Pons (tissue), 1 donor: ENCODE measurements at regions not wholly inside any gene's neighbourhood (a gene's known extent, or its start where the extent isn't known, plus 50 kb on each side); places are given as distances from the start of the nearest gene placed in this dataset.
"Not testable (repeated sequence)": the region's sequence is repeated elsewhere in the genome, so short reads cannot be mapped to it uniquely, and the experiment has no call there.

Experiments used
- DNase-seq: peaks from one replicate; pipeline ENCODE4 v3.0.0-alpha.2; 2016; ENCODE audit warnings: low spot score

DNA sequence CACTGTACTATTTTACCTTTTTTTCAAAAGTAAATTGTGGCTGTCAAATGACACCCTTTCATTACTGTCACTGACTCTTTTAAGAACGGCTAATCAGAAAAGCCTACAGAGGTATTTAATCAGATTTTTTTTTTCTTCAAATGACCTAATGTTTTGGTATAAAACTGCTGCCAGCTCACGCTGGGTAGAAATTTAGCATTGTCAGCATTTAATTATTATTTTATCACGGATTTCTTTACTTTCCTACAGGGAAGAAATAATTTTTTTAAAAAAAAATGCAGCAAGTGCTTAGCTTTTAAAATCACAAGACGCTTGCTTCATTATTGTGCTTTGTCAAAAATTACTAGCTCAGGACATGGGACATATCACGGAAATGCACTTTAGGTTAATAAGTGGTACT lies 149.1 kb upstream of the FOXN3 start:
- no peak for DNase-seq

DNA sequence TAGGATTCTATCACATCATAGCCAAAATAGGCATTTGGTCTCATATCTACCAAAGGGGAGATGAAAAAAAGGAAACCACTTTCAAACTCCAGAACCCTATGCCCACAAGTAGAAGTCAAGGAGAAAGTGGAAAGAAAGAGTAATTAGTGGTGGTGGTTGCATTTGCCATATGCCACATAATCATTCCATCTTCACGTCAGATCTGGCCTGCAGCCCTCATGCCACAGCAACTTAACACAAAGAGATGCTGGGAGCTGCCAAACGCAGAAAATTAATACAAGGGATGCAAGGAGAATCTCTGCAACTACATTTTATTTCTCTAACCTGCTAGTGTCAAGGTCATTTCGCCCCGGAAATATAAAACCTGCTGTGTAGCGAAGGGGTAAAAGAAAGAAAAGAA lies 148.6 kb upstream of the FOXN3 start:
- DNase-seq, result no peak

DNA sequence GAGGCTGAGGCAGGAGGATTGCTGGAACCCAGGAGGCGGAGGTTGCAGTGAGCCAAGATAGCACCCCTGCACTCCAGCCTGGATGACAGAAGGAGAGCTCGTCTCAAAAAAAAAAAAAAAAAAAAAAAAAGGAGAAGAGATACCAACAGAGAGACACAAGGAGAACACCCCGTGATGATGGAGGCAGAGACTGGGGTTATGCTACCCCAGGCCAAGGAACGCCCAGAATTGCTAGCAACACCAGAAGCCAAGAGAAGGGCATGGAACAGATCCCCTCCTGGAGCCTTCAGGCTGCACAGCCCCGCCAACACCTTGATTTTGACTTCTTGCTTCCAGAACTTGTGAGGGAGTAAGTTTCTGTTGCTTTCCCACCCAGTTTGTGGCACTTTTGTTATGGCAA lies 148.0 kb upstream of the FOXN3 start:
- no peak for DNase-seq

DNA sequence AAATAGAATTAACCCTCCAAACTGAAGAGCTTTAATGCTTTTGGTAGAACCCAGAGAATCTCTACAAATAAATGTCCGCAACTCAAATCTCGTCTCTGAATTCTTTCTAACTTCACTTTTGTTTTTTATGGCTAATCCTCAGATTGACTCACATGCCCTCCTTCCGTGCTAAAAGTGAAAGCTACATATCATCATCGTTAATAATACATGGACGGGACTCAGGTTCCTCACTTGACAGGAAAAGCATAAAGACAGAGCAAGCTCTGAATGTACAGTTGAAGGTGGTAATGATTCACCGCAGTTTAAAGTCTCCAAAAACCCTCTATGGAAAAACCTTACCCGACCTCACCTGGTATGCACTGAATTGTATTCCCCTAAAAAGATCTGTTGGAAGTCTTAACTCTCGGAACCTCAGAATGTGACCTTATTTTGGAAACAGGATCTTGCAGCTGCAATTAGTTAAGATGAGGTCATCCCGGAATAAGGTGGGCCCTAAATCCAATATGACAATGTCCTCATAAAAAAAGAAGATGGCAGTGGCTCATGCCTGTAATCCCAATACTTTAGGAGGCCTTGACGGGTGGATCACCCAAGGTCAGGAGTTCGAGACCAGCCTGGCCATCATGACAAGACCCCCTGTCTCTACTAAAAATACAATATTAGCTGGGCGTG lies 147.4 kb upstream of the FOXN3 start:
- DNase-seq, result no peak

DNA sequence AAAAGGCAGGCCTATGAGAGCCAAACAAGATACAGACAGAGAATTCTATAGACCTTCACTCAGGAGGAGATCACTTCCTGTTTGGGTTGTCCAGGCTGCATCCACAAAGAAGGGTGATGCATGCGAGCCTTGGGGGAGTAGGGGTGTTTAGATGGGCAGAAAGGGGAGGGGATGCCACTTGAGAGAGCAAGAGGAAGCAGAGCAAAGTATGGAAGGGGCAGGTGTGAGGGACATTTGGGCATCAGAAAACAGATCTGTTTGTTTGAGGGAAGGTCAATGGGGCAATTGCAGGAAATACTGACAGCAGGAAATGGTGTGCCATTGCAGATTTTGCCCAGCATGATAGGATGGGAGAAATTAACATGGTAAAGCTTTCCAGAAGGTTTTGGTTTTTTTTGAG lies 146.4 kb upstream of the FOXN3 start:
- DNase-seq, result no peak

DNA sequence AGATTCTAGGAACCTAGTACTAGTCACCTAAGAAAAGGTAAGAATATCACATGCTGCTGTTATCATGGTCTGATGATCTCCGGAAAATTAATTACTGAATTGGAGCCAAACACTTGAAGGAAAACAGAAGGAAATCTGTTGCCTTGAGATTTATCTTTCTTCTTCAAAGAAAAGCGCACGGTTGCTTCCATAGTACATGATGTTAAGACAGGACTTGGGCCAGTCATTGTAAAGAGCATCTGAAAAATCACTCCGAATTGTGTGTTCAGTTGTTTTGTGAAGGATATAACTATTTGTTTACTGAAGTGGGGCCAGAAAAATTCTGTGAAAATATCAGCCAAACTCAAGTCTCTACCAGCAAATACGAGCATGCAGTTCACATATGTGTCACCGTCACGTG lies 134.9 kb upstream of the FOXN3 start:
- DNase-seq, result no peak

DNA sequence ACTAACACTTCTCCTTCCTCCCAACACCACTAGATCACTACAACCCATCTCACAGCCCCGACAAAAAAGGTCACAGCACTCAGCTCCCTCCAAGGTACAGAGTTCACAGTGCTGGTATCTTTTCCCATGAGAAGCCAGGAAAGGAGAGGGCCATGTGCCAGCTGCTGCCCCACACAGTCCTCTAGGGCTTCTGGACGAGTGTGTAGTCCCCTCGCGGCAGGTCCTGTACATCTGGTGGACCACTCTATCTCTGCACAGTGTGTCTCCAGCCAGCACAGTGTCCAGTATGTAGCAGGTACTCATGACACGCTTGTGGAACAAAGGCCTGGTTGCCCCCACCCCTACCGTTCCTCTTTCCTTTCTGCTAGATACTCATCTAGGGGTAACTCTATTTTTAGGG lies 134.4 kb upstream of the FOXN3 start:
- peak; percentile 23 for DNase-seq

DNA sequence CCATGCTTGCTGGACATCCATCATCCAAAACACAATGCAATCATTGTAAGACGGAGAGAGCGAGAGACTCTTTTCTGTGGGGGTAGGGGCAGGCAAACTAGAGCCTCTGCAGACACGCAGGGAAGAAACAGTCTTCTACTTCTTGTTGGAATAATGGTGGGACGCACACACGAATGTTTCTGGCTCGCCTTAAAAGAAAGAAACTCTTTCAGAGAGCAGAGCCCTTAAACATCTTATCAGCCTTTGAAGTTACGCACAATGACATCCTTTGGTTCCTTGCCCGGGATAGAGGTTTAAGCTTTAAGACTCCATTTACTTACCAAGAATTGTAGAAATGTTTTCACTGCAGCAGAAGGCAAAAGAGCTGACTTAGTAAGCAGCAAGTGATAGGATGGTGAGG lies 133.8 kb upstream of the FOXN3 start:
- DNase-seq, result peak; percentile 61

DNA sequence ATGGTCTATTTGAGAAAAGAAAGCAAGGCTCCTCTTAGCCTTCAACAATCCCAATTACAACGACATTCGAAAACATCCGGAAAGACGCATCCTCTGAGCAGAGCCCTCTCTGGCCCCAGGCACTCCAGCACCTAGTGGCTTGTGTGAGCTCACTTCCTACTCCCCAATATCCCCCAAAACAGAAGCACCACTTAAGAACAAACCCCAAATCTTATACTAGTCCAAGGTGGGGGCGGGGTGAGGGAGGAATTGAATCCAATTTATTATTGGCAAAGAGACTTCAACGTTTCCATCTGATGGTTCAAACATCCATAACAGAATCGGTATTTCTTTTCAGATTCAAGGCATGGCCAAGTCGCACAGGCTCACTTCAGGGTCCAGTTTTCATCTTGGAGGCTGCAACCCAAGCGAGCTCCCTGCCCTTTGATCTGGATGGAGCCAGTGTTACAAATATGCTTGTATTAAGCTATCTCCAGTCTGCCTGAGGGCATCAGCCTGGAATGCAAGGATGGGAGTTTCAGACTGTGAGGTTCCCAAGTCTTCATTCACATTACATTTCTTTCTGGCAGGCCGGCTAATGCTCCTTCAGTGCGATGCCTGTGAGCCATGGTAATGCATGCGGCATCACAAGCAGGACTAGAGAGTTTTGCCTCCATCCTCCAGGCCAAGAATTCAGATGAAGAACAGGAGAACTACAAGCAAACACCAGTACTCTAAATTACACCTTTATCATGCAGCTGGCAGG lies 132.5 kb upstream of the FOXN3 start:
- no peak for DNase-seq

DNA sequence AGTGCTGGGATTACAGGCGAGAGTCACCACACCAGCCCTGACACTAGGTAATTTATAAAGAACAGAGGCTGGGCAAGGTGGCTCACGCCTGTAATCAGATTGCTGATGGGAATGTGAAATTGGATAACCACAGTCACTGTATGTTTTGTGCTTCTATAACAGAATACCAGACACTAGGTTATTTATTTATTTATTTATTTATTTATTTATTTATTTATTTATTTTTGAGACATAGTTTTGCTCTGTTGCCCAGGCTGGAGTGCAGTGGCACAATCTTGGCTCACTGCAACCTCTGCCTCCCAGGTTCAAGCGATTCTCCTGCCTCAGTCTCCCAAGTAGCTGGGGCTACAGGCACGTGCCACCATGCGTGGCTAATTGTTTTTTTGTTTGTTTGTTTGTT lies 130.0 kb upstream of the FOXN3 start:
- DNase-seq, result not testable (repeated sequence)

DNA sequence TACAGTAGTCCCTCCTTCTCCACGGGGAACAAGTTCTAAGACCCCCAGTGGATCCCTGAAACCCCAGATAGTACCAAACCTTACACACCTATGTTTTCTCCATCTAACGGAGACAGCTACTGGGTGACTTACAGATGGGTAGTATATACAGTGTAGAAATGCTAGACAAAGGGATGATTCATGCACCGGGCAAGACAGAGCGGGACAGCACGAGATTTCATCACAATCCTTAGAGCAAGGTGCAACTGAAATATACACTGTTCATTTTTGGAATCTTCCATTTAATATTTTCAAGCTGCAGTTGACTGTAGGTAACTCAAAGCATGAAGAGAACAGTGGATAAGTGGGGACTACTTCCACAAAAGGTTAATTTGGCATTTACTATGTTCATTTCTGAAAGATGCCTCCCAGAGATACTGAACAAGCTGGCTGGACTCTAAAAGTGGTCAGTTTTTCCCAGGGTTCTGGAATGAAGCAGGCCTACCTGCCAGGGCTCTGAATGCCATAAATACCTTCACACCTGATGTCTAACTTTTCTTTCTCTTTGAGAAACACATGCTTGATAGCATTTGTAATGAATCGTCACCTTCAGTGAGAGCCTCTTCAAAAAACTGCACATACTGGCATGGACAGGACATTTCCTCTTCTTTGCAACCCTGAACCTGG lies 127.7 kb upstream of the FOXN3 start:
- no peak for DNase-seq

DNA sequence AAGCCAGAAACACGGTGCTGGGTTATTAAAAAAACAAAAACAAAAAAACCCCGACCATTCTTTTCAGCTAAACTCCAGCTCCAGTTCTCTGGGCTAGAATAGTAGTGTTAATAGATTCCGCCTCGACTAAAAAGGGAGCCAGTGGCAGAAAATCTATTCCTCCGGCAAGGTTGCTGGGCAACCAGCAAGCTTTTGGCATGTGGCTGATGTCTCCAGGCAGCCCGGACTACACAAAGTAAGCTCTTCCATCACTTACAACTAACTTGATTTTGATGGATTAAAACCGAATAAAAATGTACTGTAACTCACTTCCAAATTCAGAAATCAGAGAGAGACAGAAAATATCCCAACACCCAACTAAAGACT lies 126.4 kb upstream of the FOXN3 start:
- DNase-seq, result peak; percentile 35

DNA sequence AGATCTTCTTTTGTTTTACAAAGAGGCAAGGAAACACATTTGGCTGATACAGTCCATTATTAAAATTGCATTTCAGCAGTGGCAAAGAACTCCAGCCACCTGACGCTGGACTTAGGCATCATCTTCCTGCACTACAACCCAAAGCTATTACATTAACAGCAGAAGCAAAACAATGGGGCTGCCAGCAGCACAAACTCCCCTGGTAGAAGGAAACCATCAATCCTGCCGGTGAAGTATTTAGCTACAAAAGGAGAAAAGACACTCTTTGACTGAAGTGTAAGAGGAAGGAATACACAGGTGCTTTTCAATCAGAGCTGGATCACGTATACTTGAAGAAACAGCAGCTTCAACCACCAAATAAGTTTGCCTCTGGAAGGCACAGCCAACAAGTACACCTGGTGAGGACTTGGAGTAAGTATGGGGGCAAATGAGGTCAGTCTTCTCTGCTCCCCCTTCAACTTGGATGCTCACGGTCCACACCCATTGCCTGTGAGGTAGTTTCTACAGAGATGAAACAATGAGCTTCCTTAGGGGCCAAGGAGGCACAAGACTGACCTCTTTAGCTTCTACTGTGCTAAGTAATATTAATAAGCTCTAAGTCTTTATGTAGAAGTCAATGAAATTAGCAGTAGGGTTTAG lies 125.9 kb upstream of the FOXN3 start:
- DNase-seq, result no peak

DNA sequence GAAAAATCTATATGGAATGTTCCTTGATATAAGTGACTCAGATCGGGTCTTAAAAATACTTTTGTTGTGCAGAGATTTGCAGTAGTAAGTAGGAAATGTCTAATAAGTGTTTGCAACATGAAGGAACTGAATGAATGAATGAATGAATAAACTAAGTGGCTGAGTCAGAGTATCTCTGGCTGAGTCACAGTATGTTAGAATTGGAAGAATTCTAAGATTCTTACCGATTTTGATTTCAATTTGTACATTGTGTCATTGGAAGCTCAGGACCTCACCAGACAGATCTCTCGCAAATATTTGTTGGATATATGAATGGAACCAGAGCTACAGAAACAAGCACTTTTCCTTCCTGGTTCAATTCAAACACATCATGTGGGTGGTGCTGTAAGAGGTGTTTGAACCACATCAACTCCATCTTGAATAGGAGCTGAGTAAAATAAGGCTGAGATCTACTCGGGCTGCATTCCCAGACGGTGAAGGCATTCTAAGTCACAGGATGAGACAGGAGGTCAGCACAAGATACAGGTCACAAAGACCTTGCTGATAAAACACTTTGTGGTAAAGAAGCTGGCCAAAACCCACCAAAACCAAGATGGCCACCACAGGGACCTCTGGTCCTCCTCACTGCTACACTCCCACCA lies 123.9 kb upstream of the FOXN3 start:
- DNase-seq, result no peak

DNA sequence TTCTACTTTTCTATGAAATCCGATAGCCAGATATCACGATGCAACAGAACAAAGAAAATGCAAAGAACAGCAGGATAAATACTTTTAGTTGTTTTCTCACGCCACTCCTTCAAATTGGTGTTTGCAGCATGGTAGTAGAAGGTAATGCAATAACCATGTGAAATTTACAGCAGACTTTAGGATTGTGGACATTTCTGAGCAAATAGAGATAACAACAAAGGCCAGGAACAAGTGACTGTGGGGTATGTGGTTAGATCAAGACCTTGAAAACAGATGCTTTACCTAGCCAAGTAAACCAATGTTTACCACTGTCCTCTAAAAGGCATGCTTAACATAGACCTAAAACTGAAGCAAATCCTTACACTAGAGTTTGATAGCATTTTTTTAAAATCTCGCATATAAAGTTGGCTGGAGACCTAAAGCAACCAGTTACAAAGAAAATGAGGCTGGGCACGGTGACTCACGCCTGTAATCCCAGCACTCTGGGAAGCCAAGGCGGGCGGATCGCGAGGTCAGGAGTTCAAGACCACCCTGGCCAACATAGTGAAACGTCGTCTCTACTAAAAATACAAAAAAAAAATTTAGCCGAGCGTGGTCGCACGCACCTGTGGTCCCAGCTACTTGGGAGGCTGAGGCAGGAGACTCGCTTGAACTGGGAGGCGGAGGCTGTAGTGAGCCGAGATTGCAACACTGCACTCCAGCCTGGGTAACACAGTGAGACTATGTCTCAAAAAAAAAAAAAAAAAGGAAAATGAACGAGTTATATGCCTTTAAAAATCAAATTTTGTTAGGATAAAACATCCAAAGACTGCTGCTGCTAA lies 123.2 kb upstream of the FOXN3 start:
- no peak for DNase-seq

DNA sequence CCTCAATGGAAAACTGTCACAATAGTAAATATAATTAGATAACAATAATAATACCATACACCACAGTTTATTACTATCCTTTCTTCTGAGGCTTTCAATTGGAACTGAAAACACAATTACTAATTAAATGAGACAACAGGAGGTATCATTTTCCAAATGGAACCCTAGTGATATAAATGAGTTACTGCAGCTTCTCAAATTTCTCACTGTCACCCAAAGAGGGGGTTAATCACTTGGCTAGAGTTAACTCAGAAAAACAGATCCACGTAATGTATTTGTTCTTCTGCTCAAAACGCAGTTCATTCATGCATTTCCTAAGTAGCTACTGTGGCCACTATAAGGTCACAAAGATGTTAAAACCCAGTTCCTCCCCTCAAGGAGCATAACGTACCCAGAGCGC lies 120.9 kb upstream of the FOXN3 start:
- no peak for DNase-seq

DNA sequence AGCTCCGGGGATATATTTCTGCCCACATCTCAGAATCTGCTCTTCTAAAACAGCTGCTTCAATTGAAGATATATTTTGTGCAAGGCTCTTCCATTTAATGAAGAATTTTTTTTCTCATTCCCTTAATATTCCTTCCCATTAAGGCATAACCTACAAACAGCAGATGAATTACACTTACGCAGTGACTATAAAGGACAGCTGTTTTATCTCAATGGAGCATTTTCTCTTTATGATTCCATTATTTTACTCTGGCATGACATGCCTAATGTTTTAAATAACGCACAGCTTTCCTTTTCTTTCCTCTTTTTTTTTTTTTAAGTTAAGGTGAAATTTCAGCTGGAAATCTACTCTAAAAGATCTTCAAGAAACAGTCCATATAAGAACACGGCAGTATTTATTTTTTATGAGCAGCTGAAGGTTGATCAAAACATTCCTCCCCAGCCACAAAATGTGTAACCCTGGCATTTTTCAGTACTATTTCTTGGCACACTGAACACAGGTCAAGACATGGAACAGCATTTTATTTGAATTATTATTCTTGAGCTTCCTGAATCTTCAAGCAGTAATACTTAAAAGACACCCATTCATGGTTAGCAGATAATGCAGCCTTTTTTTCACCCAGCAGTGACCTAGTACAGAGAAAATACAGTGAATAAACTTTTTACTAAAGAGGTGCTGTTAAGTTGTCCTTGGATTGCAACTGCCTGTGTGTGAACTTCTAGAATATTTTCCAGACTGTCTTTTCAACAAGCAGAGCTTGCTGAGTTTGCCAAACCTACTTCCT lies 118.1 kb upstream of the FOXN3 start:
- peak; percentile 36 for DNase-seq

DNA sequence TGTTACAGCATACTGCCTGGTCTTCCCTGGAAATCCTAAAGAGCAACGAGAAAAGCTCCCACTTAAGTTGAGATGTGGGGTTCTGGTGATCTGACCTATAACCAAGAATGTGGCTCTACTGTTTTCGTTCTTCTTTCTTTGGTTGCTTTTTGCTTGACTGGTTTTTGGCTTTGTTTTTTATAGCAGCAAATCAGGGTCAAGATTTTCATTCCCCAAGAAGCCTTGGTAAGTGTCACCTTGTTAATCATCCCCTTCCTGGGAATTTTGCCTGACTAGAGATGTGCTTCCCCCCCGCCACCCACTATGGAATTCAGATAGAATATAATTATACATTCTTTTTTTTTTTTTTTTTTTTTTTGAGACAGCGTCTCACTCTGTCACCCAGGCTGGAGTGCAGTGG lies 116.7 kb upstream of the FOXN3 start:
- DNase-seq, result no peak

DNA sequence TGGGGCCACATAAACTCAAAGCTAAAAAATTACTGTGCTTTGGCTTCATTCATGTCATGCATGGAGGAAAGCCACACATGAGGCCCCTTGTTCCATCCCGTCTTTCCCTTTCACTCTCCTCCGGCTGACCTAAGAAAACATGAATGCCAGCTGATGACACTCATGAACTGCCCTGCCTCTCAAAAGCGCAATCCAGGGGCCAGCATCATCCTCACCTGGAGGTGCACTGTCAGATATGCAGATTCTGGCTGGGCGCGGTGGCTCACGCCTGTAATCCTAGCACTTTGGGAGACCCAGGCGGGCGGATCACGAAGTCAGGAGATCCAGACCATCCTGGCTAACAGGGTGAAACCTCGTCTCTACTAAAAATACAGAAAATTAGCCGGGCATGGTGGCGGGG lies 116.1 kb upstream of the FOXN3 start:
- DNase-seq, result no peak

DNA sequence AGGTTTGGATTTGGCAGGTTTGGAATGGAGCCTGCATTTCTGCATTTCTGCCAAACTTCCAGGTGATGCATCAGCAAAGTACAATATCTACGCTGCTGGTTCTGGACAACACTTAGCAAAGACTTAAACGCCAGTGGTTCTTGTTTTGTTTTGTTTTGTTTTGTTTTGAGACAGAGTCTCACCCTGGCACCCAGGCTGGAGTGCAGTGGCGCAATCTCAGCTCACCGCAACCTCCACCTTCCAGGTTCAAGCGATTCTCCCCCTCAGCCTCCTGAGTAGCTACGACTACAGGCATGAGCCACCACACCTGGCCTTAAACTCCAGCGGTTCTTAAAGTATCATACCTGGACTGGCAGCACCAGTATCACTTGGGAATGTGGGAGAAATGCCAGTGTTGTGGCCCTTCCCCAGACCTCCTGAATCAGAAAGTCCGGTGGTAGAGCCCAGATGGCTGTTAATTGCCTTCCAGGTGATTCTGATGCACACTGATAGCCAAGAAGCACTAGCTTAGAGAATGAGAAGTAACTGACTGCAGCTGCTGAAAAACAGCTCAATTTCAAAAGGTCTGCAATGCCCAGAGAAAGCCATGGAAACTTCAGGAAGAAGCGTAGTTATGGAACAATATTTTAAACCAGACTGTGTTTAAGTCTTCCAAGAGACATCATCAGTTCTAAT lies 114.8 kb upstream of the FOXN3 start:
- DNase-seq, result no peak
